PC-3 (cell line): ENCODE measurements at regions not wholly inside any gene's neighbourhood (a gene's known extent, or its start where the extent isn't known, plus 50 kb on each side); places are given as distances from the start of the nearest gene placed in this dataset.

Experiments
- ATAC-seq: fragments of 200-7000 bp; cut with Tn5 transposase; 2 replicates; pipeline ENCODE4 v1.9.1; 2020; ENCODE audit warnings: mild to moderate bottlenecking, moderate library complexity
- BruUV-seq: library from RNA; stranded (reverse); fragments of 400-500 nt; replicated peaks from 2 replicates; lab custom pipeline; 2021; lab: Mats Ljungman, UMichigan
- CTCF ChIA-PET: fragments of 300-600 bp; sonication (Branson Sonifier 250); formaldehyde crosslinking; loops from one replicate; lab custom pipeline; 2022; ENCODE audit warnings: antibody characterized with exemption; lab: Charles Lee
- POLR2A ChIA-PET: fragments of 300-600 bp; sonication (Branson Sonifier 250); formaldehyde crosslinking; loops from one replicate; lab custom pipeline; 2022; ENCODE audit warnings: antibody characterized with exemption; ENCODE audit not compliant: unreplicated experiment; lab: Charles Lee
- DNase-seq: peaks from one replicate; pipeline ENCODE4 v3.0.0-alpha.2; 2015
- H2AFZ ChIP-seq: fragments of 300-600 bp; sonication (generic); 2 replicates; pipeline ENCODE4 v1.6.0; 2016; ENCODE audit warnings: antibody characterized with exemption, low read length
- H3F3A ChIP-seq: fragments of 300-600 bp; sonication (generic); one replicate; pipeline ENCODE4 v1.6.0; 2017; ENCODE audit warnings: antibody characterized with exemption, low read length, control low read depth, mild to moderate bottlenecking; ENCODE audit not compliant: unreplicated experiment
- H3K27ac ChIP-seq: fragments of 300-600 bp; sonication (generic); 2 replicates; pipeline ENCODE4 v1.5.1; 2016; ENCODE audit warnings: mild to moderate bottlenecking, low read length
- H3K27me3 ChIP-seq: fragments of 300-600 bp; sonication (generic); 2 replicates; pipeline ENCODE4 v1.6.1; 2016; ENCODE audit warnings: low read length, mixed read lengths
- H3K36me3 ChIP-seq: fragments of 300-600 bp; sonication (generic); 2 replicates; pipeline ENCODE4 v1.6.1; 2016; ENCODE audit warnings: low read depth, mixed run types, low read length, mixed read lengths
- H3K4me1 ChIP-seq: fragments of 300-600 bp; sonication (generic); 2 replicates; pipeline ENCODE4 v1.5.1; 2016; ENCODE audit warnings: low read length; ENCODE audit not compliant: insufficient read depth
- H3K4me2 ChIP-seq: fragments of 300-600 bp; sonication (generic); 2 replicates; pipeline ENCODE4 v1.6.0; 2016; ENCODE audit warnings: low read length
- H3K4me3 ChIP-seq: fragments of 300-600 bp; sonication (generic); 2 replicates; pipeline ENCODE4 v1.5.1; 2016; ENCODE audit warnings: mild to moderate bottlenecking, low read length, mixed read lengths
- H3K79me2 ChIP-seq: fragments of 300-600 bp; sonication (generic); 2 replicates; pipeline ENCODE4 v1.6.1; 2017; ENCODE audit warnings: low read length, mixed read lengths
- H3K9ac ChIP-seq: fragments of 300-600 bp; sonication (generic); 2 replicates; pipeline ENCODE4 v1.6.0; 2016; ENCODE audit warnings: mild to moderate bottlenecking, low read length
- H3K9me2 ChIP-seq: fragments of 300-600 bp; sonication (generic); replicated peaks from 2 replicates; pipeline ENCODE4 v1.6.1; 2016; ENCODE audit warnings: mixed run types, low read length, mixed read lengths
- H3K9me3 ChIP-seq: fragments of 300-600 bp; sonication (generic); 2 replicates; pipeline ENCODE4 v1.6.1; 2016; ENCODE audit warnings: low read length, mixed read lengths
- H4K20me1 ChIP-seq: fragments of 300-600 bp; sonication (generic); 2 replicates; pipeline ENCODE4 v1.6.1; 2016; ENCODE audit warnings: low read length, mixed read lengths
- EZH2 ChIP-seq: fragments of 300-600 bp; sonication (generic); IDR thresholded peaks from one replicate; pipeline ENCODE4 v1.6.1; 2017; ENCODE audit warnings: antibody characterized with exemption, mild to moderate bottlenecking, low read length; ENCODE audit not compliant: unreplicated experiment
- EZH2phosphoT487 ChIP-seq: fragments of 300-600 bp; sonication (generic); IDR thresholded peaks from 2 replicates; pipeline ENCODE4 v1.6.1; 2018; ENCODE audit warnings: mild to moderate bottlenecking, antibody characterized with exemption, low read length, borderline replicate concordance
- intact Hi-C: fragments of 100-400 bp; cut with micrococcal nuclease; formaldehyde crosslinking; loops from 2 replicates; pipeline ENCODE4 v1.9.0; 2023
- TF ChIP-seq, protein P1 (sequence below): fragments of 300-600 bp; sonication (generic); conservative IDR thresholded peaks from 2 replicates; pipeline ENCODE4 v1.5.1; 2017; ENCODE audit warnings: antibody characterized with exemption, low read depth, mild to moderate bottlenecking, low read length

DNA sequence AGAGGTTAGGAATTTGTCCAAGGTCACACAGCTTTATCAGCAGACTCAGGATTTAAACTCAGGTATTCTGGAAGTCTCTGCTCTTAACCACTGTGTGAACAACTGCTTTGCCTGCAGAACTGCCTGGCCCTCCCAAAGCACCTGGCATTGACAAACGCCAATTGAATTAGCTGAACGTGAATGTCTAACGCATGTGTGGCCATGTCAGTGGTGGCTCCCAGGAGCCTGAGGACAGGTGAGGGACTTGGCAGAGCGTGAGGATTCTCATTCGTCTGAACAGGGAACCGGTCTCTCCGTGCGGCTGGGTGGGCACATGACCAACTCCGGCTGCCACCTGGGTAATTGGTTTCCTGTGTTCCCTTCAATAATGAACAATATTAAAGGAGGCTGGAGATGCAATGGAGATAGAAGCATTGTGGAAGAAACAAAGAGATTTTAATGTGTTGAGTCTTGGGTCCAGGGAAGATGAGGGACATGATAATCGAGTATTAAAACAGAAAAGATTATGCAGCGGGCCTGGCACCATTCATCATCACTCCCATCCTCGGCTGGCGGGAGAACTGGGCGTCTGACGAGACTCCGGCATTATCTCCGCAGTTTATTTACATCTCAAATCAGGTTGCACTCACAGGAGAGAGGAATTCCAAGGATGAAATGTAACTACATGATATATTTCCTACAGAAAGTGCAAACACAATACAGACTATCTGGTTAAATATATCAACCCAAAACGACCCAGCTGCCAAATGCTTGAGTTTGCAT, 113.5 kb downstream of the NPIPB5 start:
- POLR2A ChIA-PET: no interaction called here
- intact Hi-C loops: no loop called here
- no peak overlapping the region for H3K4me2 ChIP-seq
- H3K4me1 ChIP-seq: peaks cover 6% of the 10 kb centered on the region
- no peak overlapping the region for H3K9ac ChIP-seq
- TF ChIP-seq, protein P1, sequence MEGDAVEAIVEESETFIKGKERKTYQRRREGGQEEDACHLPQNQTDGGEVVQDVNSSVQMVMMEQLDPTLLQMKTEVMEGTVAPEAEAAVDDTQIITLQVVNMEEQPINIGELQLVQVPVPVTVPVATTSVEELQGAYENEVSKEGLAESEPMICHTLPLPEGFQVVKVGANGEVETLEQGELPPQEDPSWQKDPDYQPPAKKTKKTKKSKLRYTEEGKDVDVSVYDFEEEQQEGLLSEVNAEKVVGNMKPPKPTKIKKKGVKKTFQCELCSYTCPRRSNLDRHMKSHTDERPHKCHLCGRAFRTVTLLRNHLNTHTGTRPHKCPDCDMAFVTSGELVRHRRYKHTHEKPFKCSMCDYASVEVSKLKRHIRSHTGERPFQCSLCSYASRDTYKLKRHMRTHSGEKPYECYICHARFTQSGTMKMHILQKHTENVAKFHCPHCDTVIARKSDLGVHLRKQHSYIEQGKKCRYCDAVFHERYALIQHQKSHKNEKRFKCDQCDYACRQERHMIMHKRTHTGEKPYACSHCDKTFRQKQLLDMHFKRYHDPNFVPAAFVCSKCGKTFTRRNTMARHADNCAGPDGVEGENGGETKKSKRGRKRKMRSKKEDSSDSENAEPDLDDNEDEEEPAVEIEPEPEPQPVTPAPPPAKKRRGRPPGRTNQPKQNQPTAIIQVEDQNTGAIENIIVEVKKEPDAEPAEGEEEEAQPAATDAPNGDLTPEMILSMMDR: no peak
- TF ChIP-seq EZH2phosphoT487: no peak
- no peak for TF ChIP-seq EZH2
- ATAC-seq: no peak
- CTCF ChIA-PET: no interaction called here
- no peaks in the 10 kb centered on the region for H4K20me1 ChIP-seq
- no peak overlapping the region for H2AFZ ChIP-seq
- BruUV-seq: no TSS peak
- H3K79me2 ChIP-seq: no peaks in the 10 kb centered on the region
- no peaks in the 10 kb centered on the region for H3K9me3 ChIP-seq
- no peaks in the 10 kb centered on the region for H3K9me2 ChIP-seq
- H3K27me3 ChIP-seq: no peaks in the 10 kb centered on the region
- H3K4me3 ChIP-seq: no peak overlapping the region
- no peaks in the 10 kb centered on the region for H3K36me3 ChIP-seq
- H3K27ac ChIP-seq: no peak overlapping the region
- DNase-seq: no peak
- no peaks in the 10 kb centered on the region for H3F3A ChIP-seq

DNA sequence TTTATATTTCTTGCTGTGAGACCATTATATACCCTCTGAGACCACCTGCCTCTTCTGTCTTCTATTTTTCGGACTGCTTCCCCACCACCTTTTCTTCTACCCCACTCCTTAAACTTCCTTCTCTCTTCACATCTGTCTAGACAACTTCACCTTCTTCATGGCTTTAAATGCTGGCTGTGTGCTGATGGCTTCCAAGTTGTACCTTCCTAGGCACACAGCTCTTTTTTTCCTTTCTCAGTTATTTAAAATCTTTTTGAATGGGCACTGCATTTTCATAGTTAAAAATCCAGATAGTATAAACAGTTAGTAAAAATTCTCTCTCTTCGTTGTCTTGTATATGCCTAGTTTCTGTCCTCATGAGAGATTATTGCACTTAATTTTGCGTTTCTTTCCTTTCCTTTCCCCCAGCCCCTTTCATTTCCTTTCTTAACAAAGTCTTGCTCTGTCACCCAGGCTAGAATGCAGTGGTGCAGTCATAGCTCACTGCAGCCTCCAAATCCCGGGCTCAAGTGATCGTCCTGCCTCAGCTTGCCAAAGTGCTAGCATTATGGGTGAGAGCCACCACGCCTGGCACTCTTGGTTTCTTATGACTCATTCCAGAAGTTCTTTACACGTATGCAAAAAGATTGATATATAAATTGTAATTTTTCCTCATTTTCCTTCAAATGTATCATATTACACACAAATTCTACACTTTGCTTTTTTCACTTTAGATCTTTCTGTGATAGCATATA, 114.3 kb downstream of the NPIPB5 start:
- Histone ChIP-seq H3K9ac (no peak overlapping the region), H3K4me1 (peaks cover 6% of the 10 kb centered on the region), H3K27ac (no peak overlapping the region), H3K79me2 (no peaks in the 10 kb centered on the region), H4K20me1 (no peaks in the 10 kb centered on the region), H2AFZ (no peak overlapping the region), H3K4me2 (no peak overlapping the region), H3K9me3 (no peaks in the 10 kb centered on the region), H3K4me3 (no peak overlapping the region), H3K36me3 (no peaks in the 10 kb centered on the region), H3F3A (no peaks in the 10 kb centered on the region), H3K27me3 (no peaks in the 10 kb centered on the region), H3K9me2 (no peaks in the 10 kb centered on the region)
- CTCF ChIA-PET: no interaction called here
- intact Hi-C loops: no loop called here
- POLR2A ChIA-PET: no interaction called here
- TF ChIP-seq EZH2phosphoT487: no peak
- ATAC-seq (no peak), DNase-seq (no peak)
- BruUV-seq: no TSS peak

DNA sequence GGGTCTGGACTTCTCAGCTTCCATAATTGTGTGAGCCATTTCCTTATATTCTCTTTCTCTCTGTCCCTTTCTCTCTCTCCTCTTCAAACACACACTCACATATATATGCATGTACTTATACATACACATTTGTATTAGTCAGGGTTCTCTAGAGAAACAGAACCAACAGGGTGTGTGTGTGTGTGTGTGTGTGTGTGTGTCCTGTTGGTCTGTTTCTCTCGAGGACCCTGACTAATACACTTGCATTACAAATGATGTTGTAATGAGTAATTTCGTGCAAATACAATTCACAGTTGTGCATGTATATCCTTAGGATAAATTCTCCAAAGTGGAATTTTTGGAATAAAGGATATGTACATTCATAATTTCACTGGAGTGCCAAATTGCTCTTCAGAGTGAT, 115.3 kb downstream of the NPIPB5 start:
- ChIA-PET POLR2A (no interaction called here), CTCF (interaction anchor here (1.1 kb wide), 1 partner anchor 351 kb away, joined by 3 read pairs; no protein-coding TSS in a partner anchor)
- Histone ChIP-seq H3K4me1 (peaks cover 6% of the 10 kb centered on the region), H3K9ac (no peak overlapping the region), H3K36me3 (no peaks in the 10 kb centered on the region), H3K27me3 (no peaks in the 10 kb centered on the region), H3K79me2 (no peaks in the 10 kb centered on the region), H3K27ac (peak overlapping the region; percentile 10; the same call in 1 of the 2 replicates), H4K20me1 (no peaks in the 10 kb centered on the region), H3K4me3 (no peak overlapping the region), H3F3A (no peaks in the 10 kb centered on the region), H3K9me2 (no peaks in the 10 kb centered on the region), H3K4me2 (no peak overlapping the region), H2AFZ (no peak overlapping the region), H3K9me3 (no peaks in the 10 kb centered on the region)
- DNase-seq (peak; percentile 74), ATAC-seq (peak; percentile 83)
- intact Hi-C loops: no loop called here
- TF ChIP-seq EZH2: no peak
- no peak for TF ChIP-seq EZH2phosphoT487
- TF ChIP-seq, protein P1: no peak
- no TSS peak for BruUV-seq
